Keratinocyte (primary cell): ENCODE measurements at regions not wholly inside any gene's neighbourhood (a gene's known extent, or its start where the extent isn't known, plus 50 kb on each side); places are given as distances from the start of the nearest gene placed in this dataset.

Source experiments
- CTCF ChIP-seq, 3 experiments: IDR thresholded peaks in 1 of 3; conservative IDR thresholded peaks in 1 of 3; optimal IDR thresholded peaks in 1 of 3; 2 replicates in 2 of 3; 3 replicates in 1 of 3; pipeline versions ENCODE3 to v1.5.1; 2011; ENCODE audit warnings: low read length in 3 of 3, mild to moderate bottlenecking in 3 of 3, moderate library complexity in 2 of 3, control low read depth in 1 of 3, inconsistent platforms in 1 of 3; ENCODE audit not compliant: insufficient read depth in 2 of 3; ENCODE audit errors: extremely low read depth in 1 of 3
- EZH2 ChIP-seq: IDR thresholded peaks from one replicate; pipeline ENCODE4 v1.6.1; 2012; ENCODE audit warnings: inconsistent platforms, mild to moderate bottlenecking, low read length, moderate library complexity

- TF ChIP-seq EZH2, result no peak
- TF ChIP-seq CTCF (optimal IDR thresholded peaks at IDR 0.05 in 1 of 3, IDR thresholded peaks at IDR 0.05 in 1 of 3, conservative IDR thresholded peaks at IDR 0.05 in 1 of 3; ENCODE audit: extremely low read depth in 1 of 3, insufficient read depth in 2 of 3, low read length in 3 of 3), result no peak
Measured at GRCh38 chr6:134443009-134443408, 125.1 kb upstream of the SGK1 start.
